ENCODE measurements at regions not wholly inside any gene's neighbourhood (a gene's known extent, or its start where the extent isn't known, plus 50 kb on each side); places are given as distances from the start of the nearest gene placed in this dataset.

- no peak for TF ChIP-seq EZH2 (IDR thresholded peaks at IDR 0.05; ENCODE audit: borderline replicate concordance, low read length)
- no peak for TF ChIP-seq CTCF (IDR thresholded peaks at IDR 0.05; ENCODE audit: low read length)
Measured at GRCh38 chr11:96744697-96745096, 354.9 kb downstream of the JRKL start.
